GM12872 (cell line): ENCODE measurements at regions not wholly inside any gene's neighbourhood (a gene's known extent, or its start where the extent isn't known, plus 50 kb on each side); places are given as distances from the start of the nearest gene placed in this dataset.

Experiments
- CTCF ChIP-seq: IDR thresholded peaks from 3 replicates; pipeline ENCODE4 v1.5.1; 2011; ENCODE audit warnings: low read depth, mild to moderate bottlenecking, low read length, moderate library complexity; ENCODE audit not compliant: insufficient read depth

- no peak for TF ChIP-seq CTCF
Observed at GRCh38 chr6:156098839-156099238, 643.2 kb upstream of the NOX3 start.

GRCh38 chr6:156087487-156087886 lies 631.8 kb upstream of the NOX3 start:
- TF ChIP-seq CTCF: no peak

- TF ChIP-seq CTCF: no peak
Observed at GRCh38 chr6:156082012-156082411, 626.4 kb upstream of the NOX3 start.

- no peak for TF ChIP-seq CTCF
Observed at GRCh38 chr6:156080371-156080770, 624.7 kb upstream of the NOX3 start.

- TF ChIP-seq CTCF: no peak
Observed at GRCh38 chr6:156068881-156069280, 613.2 kb upstream of the NOX3 start.

GRCh38 chr6:156065849-156066248 lies 610.2 kb upstream of the NOX3 start:
- no peak for TF ChIP-seq CTCF

- TF ChIP-seq CTCF: no peak
Observed at GRCh38 chr6:156062091-156062563, 606.5 kb upstream of the NOX3 start.

GRCh38 chr6:156061465-156061864 lies 605.8 kb upstream of the NOX3 start:
- no peak for TF ChIP-seq CTCF
